ENCODE measurements at regions not wholly inside any gene's neighbourhood (a gene's known extent, or its start where the extent isn't known, plus 50 kb on each side); places are given as distances from the start of the nearest gene placed in this dataset.

DNA sequence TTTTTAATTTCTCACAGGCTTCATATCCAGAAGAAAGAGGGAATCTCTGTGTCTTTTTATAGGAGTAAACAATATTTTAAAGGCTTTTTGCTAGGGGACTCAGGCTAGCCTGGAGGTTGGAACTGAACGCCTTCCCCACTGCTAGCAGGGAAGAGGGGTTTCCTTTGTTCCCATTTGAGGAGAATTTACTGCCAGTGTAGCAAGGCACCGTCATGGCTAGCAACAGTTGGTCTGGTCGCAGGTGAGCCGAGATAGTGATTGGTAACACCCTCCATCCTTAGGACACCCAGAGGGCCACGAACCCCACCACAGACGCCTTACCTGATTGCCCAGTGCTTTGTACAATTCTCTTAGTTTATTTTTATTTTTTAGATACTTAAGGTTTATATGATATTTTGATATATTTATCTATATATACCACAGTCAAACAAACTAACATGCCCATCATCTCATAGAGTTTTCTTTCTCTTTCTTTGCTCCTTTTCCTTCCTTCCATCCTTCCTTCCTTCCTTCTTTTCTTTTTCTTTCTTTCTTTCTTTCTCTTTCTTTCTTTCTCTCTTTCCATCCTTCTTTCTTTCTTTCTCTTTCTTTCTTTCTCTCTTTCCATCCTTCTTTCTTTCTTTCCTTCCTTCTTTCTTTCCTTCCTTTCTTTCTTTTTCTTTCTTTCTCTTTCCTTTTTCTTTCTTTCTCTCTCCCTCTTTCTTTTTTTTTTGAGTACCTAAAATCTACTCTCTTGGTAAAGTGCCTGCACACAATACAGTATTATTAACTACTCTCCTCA is 219.0 kb upstream of the AKR1E2 start:
- Histone ChIP-seq H3K27ac (ENCODE audit: insufficient read length, low read depth, low read length) (no peak overlapping the region), H4K5ac (ENCODE audit: insufficient read length, low read depth, low read length) (no peak overlapping the region), H3K4me2 (ENCODE audit: insufficient read depth, insufficient read length, low read length) (no peak overlapping the region), H3K23ac (ENCODE audit: insufficient read length, low read depth, low read length) (no peak overlapping the region), H2BK5ac (ENCODE audit: insufficient read length, low read length) (no peak overlapping the region), H3K18ac (ENCODE audit: insufficient read length, low read depth, low read length) (no peak overlapping the region), H3K9me3 (ENCODE audit: control insufficient read depth, low read depth, low read length) (no peaks in the 10 kb centered on the region), H3K14ac (ENCODE audit: insufficient read depth, low read length) (no peak overlapping the region), H2BK120ac (ENCODE audit: low read depth, low read length, poor library complexity, severe bottlenecking) (no peak overlapping the region), H3K79me1 (ENCODE audit: insufficient read depth, low read depth, low read length, poor library complexity, severe bottlenecking) (no peaks in the 10 kb centered on the region), H3K56ac (ENCODE audit: insufficient read length, low read depth, low read length) (no peak overlapping the region), H3K27me3 (ENCODE audit: insufficient read depth, low read length) (no peaks in the 10 kb centered on the region), H4K8ac (replicated peaks; ENCODE audit: insufficient read length, low read depth, low read length) (no peak overlapping the region), H4K20me1 (ENCODE audit: control insufficient read depth, insufficient read depth, insufficient read length) (no peaks in the 10 kb centered on the region), H2BK15ac (ENCODE audit: low read depth, low read length) (no peak overlapping the region), H2BK12ac (ENCODE audit: insufficient read length, low read depth, low read length) (no peak overlapping the region), H3K23me2 (ENCODE audit: insufficient read length, low read depth, low read length, poor library complexity, severe bottlenecking) (no peaks in the 10 kb centered on the region), H3K9ac (ENCODE audit: extremely low read depth, insufficient read length, low read length) (no peak overlapping the region), H2AFZ (ENCODE audit: low read length) (no peak overlapping the region), H2BK20ac (ENCODE audit: low read depth, low read length, poor library complexity, severe bottlenecking) (no peak overlapping the region), H4K91ac (ENCODE audit: insufficient read length, low read depth, low read length) (no peak overlapping the region), H3K79me2 (ENCODE audit: insufficient read depth, low read length) (no peaks in the 10 kb centered on the region), H3K4me1 (ENCODE audit: insufficient read depth, low read length) (no peaks in the 10 kb centered on the region), H3T11ph (ENCODE audit: low read length) (no peak overlapping the region), H2AK5ac (ENCODE audit: insufficient read length, low read length) (no peak overlapping the region), H3K4ac (ENCODE audit: low read depth, low read length) (no peak overlapping the region)
- no peak for DNase-seq
- no peaks in the 10 kb centered on the region for H3K4me1 Mint-ChIP-seq
- H3K27ac Mint-ChIP-seq: no peak overlapping the region
- H3K9me3 Mint-ChIP-seq: no peaks in the 10 kb centered on the region; a peak in 1 of 5 replicates
- H3K4me3 Mint-ChIP-seq: no peak overlapping the region
- no peaks in the 10 kb centered on the region for H3K27me3 Mint-ChIP-seq (ENCODE audit: low read depth)
- H3K36me3 Mint-ChIP-seq (ENCODE audit: insufficient read depth in 1 of 3, low read depth in 3 of 3): 0 out of 7 replicates have a peak, but pooled peaks cover 0 to under 1% (median 0%) of the 10 kb centered on the region in 3 experiments
- no CpG with 5 or more reads among the region's 6 CpGs for WGBS (ENCODE audit: extremely low coverage, insufficient read length, low lambda C conversion rate)
- no peak for TF ChIP-seq CTCF (conservative IDR thresholded peaks at IDR 0.05)
